Tibial nerve (tissue), 3 donors: ENCODE measurements at regions not wholly inside any gene's neighbourhood (a gene's known extent, or its start where the extent isn't known, plus 50 kb on each side); places are given as distances from the start of the nearest gene placed in this dataset.

Experiments
- POLR2A ChIP-seq, 2 donors: fragments of 450-650 bp; IDR thresholded peaks; one replicate each; pipeline ENCODE4 v1.6.1; 2017; ENCODE audit warnings: antibody characterized with exemption in 2 of 2, mild to moderate bottlenecking in 2 of 2, moderate library complexity in 2 of 2
- TF ChIP-seq, protein P1 (sequence below), 5 experiments: fragments of 200-600 bp in 3 of 5; fragments of 450-650 bp in 2 of 5; sonication (generic) in 3 of 5; IDR thresholded peaks; one replicate each; pipeline ENCODE4 v1.5.1; 2016 to 2019; ENCODE audit warnings: antibody characterized with exemption in 5 of 5, mild to moderate bottlenecking in 3 of 5, moderate library complexity in 2 of 5

DNA sequence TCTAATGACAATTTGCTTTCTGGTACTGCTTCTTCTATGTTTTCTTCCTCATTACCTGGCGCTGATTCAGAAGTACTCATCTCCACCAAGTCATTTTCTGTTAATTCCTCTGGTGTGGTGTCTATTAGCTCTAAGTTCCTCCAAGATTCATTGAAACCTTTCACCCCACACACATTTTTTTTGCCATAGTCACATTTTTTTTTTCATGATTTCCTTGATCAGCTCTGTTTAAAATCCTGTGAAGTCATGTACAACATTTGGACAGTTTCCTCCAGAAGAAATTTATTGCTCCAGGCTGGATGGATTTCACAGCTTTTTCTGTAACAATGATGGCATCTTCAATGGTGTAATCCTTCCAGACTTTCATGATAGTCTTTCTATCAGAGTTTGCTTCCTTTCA, 243.2 kb upstream of the VEPH1 start:
- TF ChIP-seq, protein P1, sequence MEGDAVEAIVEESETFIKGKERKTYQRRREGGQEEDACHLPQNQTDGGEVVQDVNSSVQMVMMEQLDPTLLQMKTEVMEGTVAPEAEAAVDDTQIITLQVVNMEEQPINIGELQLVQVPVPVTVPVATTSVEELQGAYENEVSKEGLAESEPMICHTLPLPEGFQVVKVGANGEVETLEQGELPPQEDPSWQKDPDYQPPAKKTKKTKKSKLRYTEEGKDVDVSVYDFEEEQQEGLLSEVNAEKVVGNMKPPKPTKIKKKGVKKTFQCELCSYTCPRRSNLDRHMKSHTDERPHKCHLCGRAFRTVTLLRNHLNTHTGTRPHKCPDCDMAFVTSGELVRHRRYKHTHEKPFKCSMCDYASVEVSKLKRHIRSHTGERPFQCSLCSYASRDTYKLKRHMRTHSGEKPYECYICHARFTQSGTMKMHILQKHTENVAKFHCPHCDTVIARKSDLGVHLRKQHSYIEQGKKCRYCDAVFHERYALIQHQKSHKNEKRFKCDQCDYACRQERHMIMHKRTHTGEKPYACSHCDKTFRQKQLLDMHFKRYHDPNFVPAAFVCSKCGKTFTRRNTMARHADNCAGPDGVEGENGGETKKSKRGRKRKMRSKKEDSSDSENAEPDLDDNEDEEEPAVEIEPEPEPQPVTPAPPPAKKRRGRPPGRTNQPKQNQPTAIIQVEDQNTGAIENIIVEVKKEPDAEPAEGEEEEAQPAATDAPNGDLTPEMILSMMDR (IDR thresholded peaks at IDR 0.05) = no peak
- no peak for TF ChIP-seq POLR2A (IDR thresholded peaks at IDR 0.05)
